GM23338 (cell line): ENCODE measurements at regions not wholly inside any gene's neighbourhood (a gene's known extent, or its start where the extent isn't known, plus 50 kb on each side); places are given as distances from the start of the nearest gene placed in this dataset.

Experiments used
- ATAC-seq: fragments of 200-7000 bp; cut with Tn5 transposase; 3 replicates; pipeline ENCODE4 v1.9.1; 2020
- DNase-seq: peaks from one replicate; pipeline ENCODE4 v3.0.0-alpha.2; 2015; ENCODE audit warnings: low spot score
- H2AFZ ChIP-seq: fragments of 200-600 bp; sonication (generic); 2 replicates; pipeline ENCODE4 v1.8.0; 2016; ENCODE audit warnings: antibody characterized with exemption, mild to moderate bottlenecking, moderate library complexity
- H3F3A ChIP-seq: fragments of 200-600 bp; sonication (generic); replicated peaks from 2 replicates; pipeline ENCODE4 v1.8.0; 2017; ENCODE audit warnings: antibody characterized with exemption, mixed run types, low read depth
- H3K27ac ChIP-seq: fragments of 200-600 bp; sonication (generic); 2 replicates; pipeline ENCODE4 v1.6.1; 2016; ENCODE audit warnings: low read depth
- H3K27me3 ChIP-seq: fragments of 200-600 bp; sonication (generic); 2 replicates; pipeline ENCODE4 v1.8.0; 2016; ENCODE audit warnings: mild to moderate bottlenecking, mixed run types, moderate library complexity; ENCODE audit not compliant: insufficient read depth
- H3K36me3 ChIP-seq: fragments of 200-600 bp; sonication (generic); 2 replicates; pipeline ENCODE4 v1.8.0; 2016; ENCODE audit warnings: mild to moderate bottlenecking; ENCODE audit not compliant: insufficient read depth
- H3K4me1 ChIP-seq: fragments of 200-600 bp; sonication (generic); 2 replicates; pipeline ENCODE4 v1.8.0; 2016; ENCODE audit warnings: mild to moderate bottlenecking, moderate library complexity; ENCODE audit not compliant: insufficient read depth
- H3K4me2 ChIP-seq: fragments of 200-600 bp; sonication (generic); 2 replicates; pipeline ENCODE4 v1.7.1; 2017; ENCODE audit warnings: mixed run types
- H3K4me3 ChIP-seq: fragments of 200-600 bp; sonication (generic); 2 replicates; pipeline ENCODE4 v1.6.1; 2016; ENCODE audit warnings: mixed run types
- H3K79me2 ChIP-seq: fragments of 200-600 bp; sonication (generic); replicated peaks from 2 replicates; pipeline ENCODE4 v1.8.0; 2017; ENCODE audit warnings: mild to moderate bottlenecking; ENCODE audit not compliant: insufficient read depth
- H3K9me2 ChIP-seq: fragments of 200-600 bp; sonication (generic); 2 replicates; pipeline ENCODE4 v1.8.0; 2017; ENCODE audit not compliant: insufficient read depth
- H4K20me1 ChIP-seq: fragments of 200-600 bp; sonication (generic); replicated peaks from 2 replicates; pipeline ENCODE4 v1.8.0; 2017; ENCODE audit warnings: mild to moderate bottlenecking; ENCODE audit not compliant: insufficient read depth
- H3K27ac Mint-ChIP-seq: 2 replicates; pipeline ENCODE4 v1.8.0; 2020; ENCODE audit warnings: inconsistent platforms, mild to moderate bottlenecking, moderate library complexity, mixed read lengths
- H3K27me3 Mint-ChIP-seq: 3 replicates; pipeline ENCODE4 v1.8.0; 2022; ENCODE audit warnings: low read depth, mild to moderate bottlenecking, moderate library complexity, mixed read lengths, inconsistent platforms; ENCODE audit not compliant: insufficient read depth, poor library complexity
- H3K36me3 Mint-ChIP-seq: 3 replicates; pipeline ENCODE4 v1.8.0; 2021; ENCODE audit warnings: low read depth, mild to moderate bottlenecking, inconsistent platforms, moderate library complexity, mixed read lengths
- H3K4me1 Mint-ChIP-seq: 3 replicates; pipeline ENCODE4 v1.8.0; 2020; ENCODE audit warnings: mild to moderate bottlenecking, inconsistent platforms, mixed read lengths
- H3K4me3 Mint-ChIP-seq: 3 replicates; pipeline ENCODE4 v1.8.0; 2021; ENCODE audit warnings: moderate library complexity, mild to moderate bottlenecking, inconsistent platforms, mixed read lengths
- H3K9me3 Mint-ChIP-seq: 3 replicates; pipeline ENCODE4 v1.8.0; 2020; ENCODE audit warnings: moderate library complexity, mild to moderate bottlenecking, inconsistent platforms, mixed read lengths
- EZH2 ChIP-seq: fragments of 200-600 bp; sonication (generic); IDR thresholded peaks from one replicate; pipeline ENCODE4 v1.8.0; 2017; ENCODE audit warnings: antibody characterized with exemption, mild to moderate bottlenecking, low read depth; ENCODE audit not compliant: unreplicated experiment
- EZH2phosphoT487 ChIP-seq: fragments of 200-600 bp; sonication (generic); IDR thresholded peaks from one replicate; pipeline ENCODE4 v1.8.1; 2018; ENCODE audit warnings: antibody characterized with exemption; ENCODE audit not compliant: unreplicated experiment
- NANOG ChIP-seq: IDR thresholded peaks from 2 replicates; pipeline ENCODE4 v1.6.1; 2016; ENCODE audit warnings: antibody characterized with exemption, borderline replicate concordance
- POLR2AphosphoS5 ChIP-seq: IDR thresholded peaks from 2 replicates; pipeline ENCODE4 v1.6.1; 2016; ENCODE audit warnings: antibody characterized with exemption, low read depth
- STAT1 ChIP-seq: IDR thresholded peaks from one replicate; pipeline ENCODE4 v1.6.1; 2016; ENCODE audit warnings: antibody characterized with exemption; ENCODE audit not compliant: unreplicated experiment
- ZNF114 ChIP-seq: fragments of 250-450 bp; sonication (Bioruptor Pico); IDR thresholded peaks from 2 replicates; pipeline ENCODE4 v1.5.0; 2020; ENCODE audit warnings: mild to moderate bottlenecking, moderate library complexity
- ZNF331 ChIP-seq: fragments of 250-450 bp; sonication (Bioruptor Pico); IDR thresholded peaks from 2 replicates; pipeline ENCODE4 v1.5.0; 2020; ENCODE audit warnings: low read depth, mild to moderate bottlenecking, moderate library complexity
- TF ChIP-seq, protein P1 (sequence below): fragments of 250-450 bp; sonication (Bioruptor Pico); IDR thresholded peaks from 2 replicates; pipeline ENCODE4 v1.5.0; 2020; ENCODE audit warnings: mild to moderate bottlenecking, moderate library complexity
- TF ChIP-seq, protein P2 (sequence below), 2 experiments: fragments of 200-600 bp in 1 of 2; sonication (generic) in 1 of 2; conservative IDR thresholded peaks; 2 replicates each; pipeline versions ENCODE4 v1.5.1 to v1.6.1; 2016 to 2017; ENCODE audit warnings: antibody characterized with exemption in 2 of 2, low read depth in 2 of 2, mild to moderate bottlenecking in 2 of 2, moderate library complexity in 1 of 2
- TF ChIP-seq, protein P3 (sequence below): IDR thresholded peaks from 2 replicates; pipeline ENCODE4 v1.6.1; 2016; ENCODE audit warnings: antibody characterized with exemption

DNA sequence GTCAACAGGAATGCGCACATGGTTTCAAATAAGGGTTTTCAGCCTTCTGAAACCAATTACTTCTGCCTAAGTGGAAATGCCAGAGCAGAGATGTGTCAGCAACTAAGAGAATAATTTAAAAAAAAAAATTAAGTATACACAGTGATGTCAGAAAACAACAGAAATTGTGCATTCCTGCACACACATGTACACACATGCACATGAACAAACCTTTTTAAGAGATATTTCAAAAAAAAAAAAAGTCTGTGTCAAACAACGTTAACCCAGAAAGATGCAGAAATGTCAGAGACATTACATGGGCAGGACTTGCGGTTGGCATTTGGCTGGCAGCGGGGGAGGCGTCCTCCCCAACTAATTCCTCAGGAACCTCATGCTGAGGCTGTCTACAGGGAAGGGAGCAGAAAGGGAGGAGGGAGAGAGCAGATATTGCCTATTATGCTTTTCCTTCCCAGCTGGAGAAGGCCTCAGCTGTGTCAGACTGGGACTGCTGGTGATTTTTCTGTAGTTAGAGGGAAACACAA is 536.9 kb upstream of the WWC1 start (continued):
- TF ChIP-seq, protein P1, sequence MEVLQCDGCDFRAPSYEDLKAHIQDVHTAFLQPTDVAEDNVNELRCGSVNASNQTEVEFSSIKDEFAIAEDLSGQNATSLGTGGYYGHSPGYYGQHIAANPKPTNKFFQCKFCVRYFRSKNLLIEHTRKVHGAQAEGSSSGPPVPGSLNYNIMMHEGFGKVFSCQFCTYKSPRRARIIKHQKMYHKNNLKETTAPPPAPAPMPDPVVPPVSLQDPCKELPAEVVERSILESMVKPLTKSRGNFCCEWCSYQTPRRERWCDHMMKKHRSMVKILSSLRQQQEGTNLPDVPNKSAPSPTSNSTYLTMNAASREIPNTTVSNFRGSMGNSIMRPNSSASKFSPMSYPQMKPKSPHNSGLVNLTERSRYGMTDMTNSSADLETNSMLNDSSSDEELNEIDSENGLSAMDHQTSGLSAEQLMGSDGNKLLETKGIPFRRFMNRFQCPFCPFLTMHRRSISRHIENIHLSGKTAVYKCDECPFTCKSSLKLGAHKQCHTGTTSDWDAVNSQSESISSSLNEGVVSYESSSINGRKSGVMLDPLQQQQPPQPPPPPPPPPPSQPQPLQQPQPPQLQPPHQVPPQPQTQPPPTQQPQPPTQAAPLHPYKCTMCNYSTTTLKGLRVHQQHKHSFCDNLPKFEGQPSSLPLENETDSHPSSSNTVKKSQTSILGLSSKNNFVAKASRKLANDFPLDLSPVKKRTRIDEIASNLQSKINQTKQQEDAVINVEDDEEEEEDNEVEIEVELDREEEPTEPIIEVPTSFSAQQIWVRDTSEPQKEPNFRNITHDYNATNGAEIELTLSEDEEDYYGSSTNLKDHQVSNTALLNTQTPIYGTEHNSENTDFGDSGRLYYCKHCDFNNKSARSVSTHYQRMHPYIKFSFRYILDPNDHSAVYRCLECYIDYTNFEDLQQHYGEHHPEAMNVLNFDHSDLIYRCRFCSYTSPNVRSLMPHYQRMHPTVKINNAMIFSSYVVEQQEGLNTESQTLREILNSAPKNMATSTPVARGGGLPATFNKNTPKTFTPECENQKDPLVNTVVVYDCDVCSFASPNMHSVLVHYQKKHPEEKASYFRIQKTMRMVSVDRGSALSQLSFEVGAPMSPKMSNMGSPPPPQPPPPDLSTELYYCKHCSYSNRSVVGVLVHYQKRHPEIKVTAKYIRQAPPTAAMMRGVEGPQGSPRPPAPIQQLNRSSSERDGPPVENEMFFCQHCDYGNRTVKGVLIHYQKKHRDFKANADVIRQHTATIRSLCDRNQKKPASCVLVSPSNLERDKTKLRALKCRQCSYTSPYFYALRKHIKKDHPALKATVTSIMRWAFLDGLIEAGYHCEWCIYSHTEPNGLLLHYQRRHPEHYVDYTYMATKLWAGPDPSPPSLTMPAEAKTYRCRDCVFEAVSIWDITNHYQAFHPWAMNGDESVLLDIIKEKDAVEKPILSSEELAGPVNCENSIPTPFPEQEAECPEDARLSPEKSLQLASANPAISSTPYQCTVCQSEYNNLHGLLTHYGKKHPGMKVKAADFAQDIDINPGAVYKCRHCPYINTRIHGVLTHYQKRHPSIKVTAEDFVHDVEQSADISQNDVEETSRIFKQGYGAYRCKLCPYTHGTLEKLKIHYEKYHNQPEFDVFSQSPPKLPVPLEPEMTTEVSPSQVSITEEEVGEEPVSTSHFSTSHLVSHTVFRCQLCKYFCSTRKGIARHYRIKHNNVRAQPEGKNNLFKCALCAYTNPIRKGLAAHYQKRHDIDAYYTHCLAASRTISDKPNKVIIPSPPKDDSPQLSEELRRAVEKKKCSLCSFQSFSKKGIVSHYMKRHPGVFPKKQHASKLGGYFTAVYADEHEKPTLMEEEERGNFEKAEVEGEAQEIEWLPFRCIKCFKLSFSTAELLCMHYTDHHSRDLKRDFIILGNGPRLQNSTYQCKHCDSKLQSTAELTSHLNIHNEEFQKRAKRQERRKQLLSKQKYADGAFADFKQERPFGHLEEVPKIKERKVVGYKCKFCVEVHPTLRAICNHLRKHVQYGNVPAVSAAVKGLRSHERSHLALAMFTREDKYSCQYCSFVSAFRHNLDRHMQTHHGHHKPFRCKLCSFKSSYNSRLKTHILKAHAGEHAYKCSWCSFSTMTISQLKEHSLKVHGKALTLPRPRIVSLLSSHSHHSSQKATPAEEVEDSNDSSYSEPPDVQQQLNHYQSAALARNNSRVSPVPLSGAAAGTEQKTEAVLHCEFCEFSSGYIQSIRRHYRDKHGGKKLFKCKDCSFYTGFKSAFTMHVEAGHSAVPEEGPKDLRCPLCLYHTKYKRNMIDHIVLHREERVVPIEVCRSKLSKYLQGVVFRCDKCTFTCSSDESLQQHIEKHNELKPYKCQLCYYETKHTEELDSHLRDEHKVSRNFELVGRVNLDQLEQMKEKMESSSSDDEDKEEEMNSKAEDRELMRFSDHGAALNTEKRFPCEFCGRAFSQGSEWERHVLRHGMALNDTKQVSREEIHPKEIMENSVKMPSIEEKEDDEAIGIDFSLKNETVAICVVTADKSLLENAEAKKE, result no peak
- TF ChIP-seq, protein P2, sequence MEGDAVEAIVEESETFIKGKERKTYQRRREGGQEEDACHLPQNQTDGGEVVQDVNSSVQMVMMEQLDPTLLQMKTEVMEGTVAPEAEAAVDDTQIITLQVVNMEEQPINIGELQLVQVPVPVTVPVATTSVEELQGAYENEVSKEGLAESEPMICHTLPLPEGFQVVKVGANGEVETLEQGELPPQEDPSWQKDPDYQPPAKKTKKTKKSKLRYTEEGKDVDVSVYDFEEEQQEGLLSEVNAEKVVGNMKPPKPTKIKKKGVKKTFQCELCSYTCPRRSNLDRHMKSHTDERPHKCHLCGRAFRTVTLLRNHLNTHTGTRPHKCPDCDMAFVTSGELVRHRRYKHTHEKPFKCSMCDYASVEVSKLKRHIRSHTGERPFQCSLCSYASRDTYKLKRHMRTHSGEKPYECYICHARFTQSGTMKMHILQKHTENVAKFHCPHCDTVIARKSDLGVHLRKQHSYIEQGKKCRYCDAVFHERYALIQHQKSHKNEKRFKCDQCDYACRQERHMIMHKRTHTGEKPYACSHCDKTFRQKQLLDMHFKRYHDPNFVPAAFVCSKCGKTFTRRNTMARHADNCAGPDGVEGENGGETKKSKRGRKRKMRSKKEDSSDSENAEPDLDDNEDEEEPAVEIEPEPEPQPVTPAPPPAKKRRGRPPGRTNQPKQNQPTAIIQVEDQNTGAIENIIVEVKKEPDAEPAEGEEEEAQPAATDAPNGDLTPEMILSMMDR (conservative IDR thresholded peaks at IDR 0.05; ENCODE audit: low read depth in 2 of 2), result no peak
- TF ChIP-seq EZH2phosphoT487, result no peak

- Histone ChIP-seq H3K4me2 (no peak overlapping the region), H3F3A (no peaks in the 10 kb centered on the region), H3K27ac (no peak overlapping the region), H3K4me1 (no peaks in the 10 kb centered on the region), H3K79me2 (no peaks in the 10 kb centered on the region), H3K27me3 (no peaks in the 10 kb centered on the region), H3K4me3 (no peak overlapping the region), H3K36me3 (no peaks in the 10 kb centered on the region), H4K20me1 (no peaks in the 10 kb centered on the region), H3K9me2 (no peaks in the 10 kb centered on the region), H2AFZ (no peak overlapping the region)
- H3K27me3 Mint-ChIP-seq, result peaks cover 1% of the 10 kb centered on the region
- H3K9me3 Mint-ChIP-seq, result no peaks in the 10 kb centered on the region; the same call in 2 of the 3 replicates
- DNase-seq, result no peak
- H3K36me3 Mint-ChIP-seq, result no peaks in the 10 kb centered on the region
- H3K4me1 Mint-ChIP-seq, result peaks cover 15% of the 10 kb centered on the region
- ATAC-seq, result no peak
- H3K27ac Mint-ChIP-seq, result no peak overlapping the region
- no peak overlapping the region for H3K4me3 Mint-ChIP-seq
- no peak for TF ChIP-seq STAT1
- TF ChIP-seq, protein P3, sequence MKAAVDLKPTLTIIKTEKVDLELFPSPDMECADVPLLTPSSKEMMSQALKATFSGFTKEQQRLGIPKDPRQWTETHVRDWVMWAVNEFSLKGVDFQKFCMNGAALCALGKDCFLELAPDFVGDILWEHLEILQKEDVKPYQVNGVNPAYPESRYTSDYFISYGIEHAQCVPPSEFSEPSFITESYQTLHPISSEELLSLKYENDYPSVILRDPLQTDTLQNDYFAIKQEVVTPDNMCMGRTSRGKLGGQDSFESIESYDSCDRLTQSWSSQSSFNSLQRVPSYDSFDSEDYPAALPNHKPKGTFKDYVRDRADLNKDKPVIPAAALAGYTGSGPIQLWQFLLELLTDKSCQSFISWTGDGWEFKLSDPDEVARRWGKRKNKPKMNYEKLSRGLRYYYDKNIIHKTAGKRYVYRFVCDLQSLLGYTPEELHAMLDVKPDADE, result no peak
- no peak for TF ChIP-seq EZH2phosphoT487
- no peak for TF ChIP-seq NANOG
- TF ChIP-seq ZNF114 (CRISPR knock-in tag), result no peak
- no peak for TF ChIP-seq EZH2
- no peak for TF ChIP-seq POLR2AphosphoS5
- TF ChIP-seq ZNF331 (CRISPR knock-in tag), result no peak
- TF ChIP-seq, protein P2 (conservative IDR thresholded peaks at IDR 0.05; ENCODE audit: low read depth in 2 of 2), result no peak
Measured at GRCh38 chr5:167755420-167755819, 536.0 kb upstream of the WWC1 start.
